Activated effector memory CD4-positive, alpha-beta T cell treated with anti-CD3 and anti-CD28 coated beads, Interleukin-2, amount 50 U/mL, for 16 hours (primary cell): ENCODE measurements at regions not wholly inside any gene's neighbourhood (a gene's known extent, or its start where the extent isn't known, plus 50 kb on each side); places are given as distances from the start of the nearest gene placed in this dataset.
"Not testable (repeated sequence)": the region's sequence is repeated elsewhere in the genome, so short reads cannot be mapped to it uniquely, and the experiment has no call there.

Source experiments
- DNase-seq: peaks from one replicate; pipeline ENCODE4 v3.0.0-alpha.2; 2020

- not testable (repeated sequence) for DNase-seq
Observed at GRCh38 chr16:31975826-31976419, 102.3 kb downstream of the ZNF267 start.

GRCh38 chr16:31978463-31978862 is 104.9 kb downstream of the ZNF267 start:
- not testable (repeated sequence) for DNase-seq

- not testable (repeated sequence) for DNase-seq
Observed at GRCh38 chr16:31981739-31982138, 108.1 kb downstream of the ZNF267 start.

GRCh38 chr16:31982986-31983385 is 109.4 kb downstream of the ZNF267 start:
- not testable (repeated sequence) for DNase-seq

GRCh38 chr16:31983666-31984065 is 110.1 kb downstream of the ZNF267 start:
- DNase-seq: not testable (repeated sequence)

GRCh38 chr16:31986895-31987294 is 113.3 kb downstream of the ZNF267 start:
- DNase-seq: not testable (repeated sequence)

- DNase-seq: peak; percentile 86
Observed at GRCh38 chr16:31988595-31989581, 115.3 kb downstream of the ZNF267 start.

- not testable (repeated sequence) for DNase-seq
Observed at GRCh38 chr16:31990261-31990660, 116.7 kb downstream of the ZNF267 start.

GRCh38 chr16:31990980-31991379 is 117.4 kb downstream of the ZNF267 start:
- not testable (repeated sequence) for DNase-seq

- not testable (repeated sequence) for DNase-seq
Observed at GRCh38 chr16:31996325-31996724, 122.7 kb downstream of the ZNF267 start.

GRCh38 chr16:32002496-32002895 is 128.9 kb downstream of the ZNF267 start:
- not testable (repeated sequence) for DNase-seq

GRCh38 chr16:32003819-32004218 is 130.2 kb downstream of the ZNF267 start:
- DNase-seq: not testable (repeated sequence)

GRCh38 chr16:32038783-32039496 is 165.3 kb downstream of the ZNF267 start:
- DNase-seq: peak; percentile 62

GRCh38 chr16:32039919-32040318 is 166.3 kb downstream of the ZNF267 start:
- DNase-seq: not testable (repeated sequence)

- DNase-seq: peak; percentile 76
Observed at GRCh38 chr16:32066016-32066651, 187.0 kb upstream of the TP53TG3D start.

GRCh38 chr16:32071586-32071985 is 181.5 kb upstream of the TP53TG3D start:
- DNase-seq: not testable (repeated sequence)

- peak; percentile 61 for DNase-seq
Observed at GRCh38 chr16:32083891-32084290, 169.2 kb upstream of the TP53TG3D start.

- DNase-seq: peak; percentile 66
Observed at GRCh38 chr16:32084656-32085401, 168.3 kb upstream of the TP53TG3D start.

- DNase-seq: peak; percentile 84
Observed at GRCh38 chr16:32085438-32086141, 167.5 kb upstream of the TP53TG3D start.

- DNase-seq: peak; percentile 62
Observed at GRCh38 chr16:32115562-32115961, 137.5 kb upstream of the TP53TG3D start.

- DNase-seq: peak; percentile 57
Observed at GRCh38 chr16:32116080-32116479, 137.0 kb upstream of the TP53TG3D start.
